ENCODE measurements at regions not wholly inside any gene's neighbourhood (a gene's known extent, or its start where the extent isn't known, plus 50 kb on each side); places are given as distances from the start of the nearest gene placed in this dataset.

DNA sequence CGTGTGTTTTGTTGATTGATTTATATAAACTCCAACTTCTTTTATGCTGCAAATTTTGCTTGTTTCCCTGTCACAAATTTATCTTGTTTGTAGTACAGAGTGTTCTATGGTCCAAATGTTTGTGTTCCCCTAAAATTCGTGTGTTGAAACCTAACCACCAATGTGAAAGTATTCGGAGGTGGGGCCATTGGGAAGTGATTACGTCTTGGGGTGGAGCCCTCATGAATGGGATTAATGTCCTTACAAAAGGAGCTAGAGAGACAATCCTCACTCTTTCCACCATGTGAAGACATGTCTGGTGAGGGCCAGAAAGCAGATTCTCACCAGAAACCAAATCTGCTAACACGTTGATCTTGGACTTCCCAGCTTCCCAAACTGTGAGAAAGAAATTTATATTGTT is 262.0 kb downstream of the MAN2A1 start:
- TF ChIP-seq, protein P1, sequence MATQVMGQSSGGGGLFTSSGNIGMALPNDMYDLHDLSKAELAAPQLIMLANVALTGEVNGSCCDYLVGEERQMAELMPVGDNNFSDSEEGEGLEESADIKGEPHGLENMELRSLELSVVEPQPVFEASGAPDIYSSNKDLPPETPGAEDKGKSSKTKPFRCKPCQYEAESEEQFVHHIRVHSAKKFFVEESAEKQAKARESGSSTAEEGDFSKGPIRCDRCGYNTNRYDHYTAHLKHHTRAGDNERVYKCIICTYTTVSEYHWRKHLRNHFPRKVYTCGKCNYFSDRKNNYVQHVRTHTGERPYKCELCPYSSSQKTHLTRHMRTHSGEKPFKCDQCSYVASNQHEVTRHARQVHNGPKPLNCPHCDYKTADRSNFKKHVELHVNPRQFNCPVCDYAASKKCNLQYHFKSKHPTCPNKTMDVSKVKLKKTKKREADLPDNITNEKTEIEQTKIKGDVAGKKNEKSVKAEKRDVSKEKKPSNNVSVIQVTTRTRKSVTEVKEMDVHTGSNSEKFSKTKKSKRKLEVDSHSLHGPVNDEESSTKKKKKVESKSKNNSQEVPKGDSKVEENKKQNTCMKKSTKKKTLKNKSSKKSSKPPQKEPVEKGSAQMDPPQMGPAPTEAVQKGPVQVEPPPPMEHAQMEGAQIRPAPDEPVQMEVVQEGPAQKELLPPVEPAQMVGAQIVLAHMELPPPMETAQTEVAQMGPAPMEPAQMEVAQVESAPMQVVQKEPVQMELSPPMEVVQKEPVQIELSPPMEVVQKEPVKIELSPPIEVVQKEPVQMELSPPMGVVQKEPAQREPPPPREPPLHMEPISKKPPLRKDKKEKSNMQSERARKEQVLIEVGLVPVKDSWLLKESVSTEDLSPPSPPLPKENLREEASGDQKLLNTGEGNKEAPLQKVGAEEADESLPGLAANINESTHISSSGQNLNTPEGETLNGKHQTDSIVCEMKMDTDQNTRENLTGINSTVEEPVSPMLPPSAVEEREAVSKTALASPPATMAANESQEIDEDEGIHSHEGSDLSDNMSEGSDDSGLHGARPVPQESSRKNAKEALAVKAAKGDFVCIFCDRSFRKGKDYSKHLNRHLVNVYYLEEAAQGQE (IDR thresholded peaks at IDR 0.05; ENCODE audit: insufficient replicate concordance, low read depth), result no peak
- TF ChIP-seq, protein P2, sequence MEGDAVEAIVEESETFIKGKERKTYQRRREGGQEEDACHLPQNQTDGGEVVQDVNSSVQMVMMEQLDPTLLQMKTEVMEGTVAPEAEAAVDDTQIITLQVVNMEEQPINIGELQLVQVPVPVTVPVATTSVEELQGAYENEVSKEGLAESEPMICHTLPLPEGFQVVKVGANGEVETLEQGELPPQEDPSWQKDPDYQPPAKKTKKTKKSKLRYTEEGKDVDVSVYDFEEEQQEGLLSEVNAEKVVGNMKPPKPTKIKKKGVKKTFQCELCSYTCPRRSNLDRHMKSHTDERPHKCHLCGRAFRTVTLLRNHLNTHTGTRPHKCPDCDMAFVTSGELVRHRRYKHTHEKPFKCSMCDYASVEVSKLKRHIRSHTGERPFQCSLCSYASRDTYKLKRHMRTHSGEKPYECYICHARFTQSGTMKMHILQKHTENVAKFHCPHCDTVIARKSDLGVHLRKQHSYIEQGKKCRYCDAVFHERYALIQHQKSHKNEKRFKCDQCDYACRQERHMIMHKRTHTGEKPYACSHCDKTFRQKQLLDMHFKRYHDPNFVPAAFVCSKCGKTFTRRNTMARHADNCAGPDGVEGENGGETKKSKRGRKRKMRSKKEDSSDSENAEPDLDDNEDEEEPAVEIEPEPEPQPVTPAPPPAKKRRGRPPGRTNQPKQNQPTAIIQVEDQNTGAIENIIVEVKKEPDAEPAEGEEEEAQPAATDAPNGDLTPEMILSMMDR (IDR thresholded peaks at IDR 0.05; ENCODE audit: insufficient read depth, low read length), result no peak
- TF ChIP-seq POLR2AphosphoS5 (IDR thresholded peaks at IDR 0.05; ENCODE audit: low read depth) (no peak), SPI1 (IDR thresholded peaks at IDR 0.05; ENCODE audit: borderline replicate concordance, low read depth) (no peak), GABPA (IDR thresholded peaks at IDR 0.05; ENCODE audit: low read depth) (no peak)
